Type B pancreatic cell (in vitro differentiated cells): ENCODE measurements at regions not wholly inside any gene's neighbourhood (a gene's known extent, or its start where the extent isn't known, plus 50 kb on each side); places are given as distances from the start of the nearest gene placed in this dataset.

Source experiments
- DNase-seq: peaks from one replicate; pipeline ENCODE4 v3.0.0; 2021; ENCODE audit warnings: mixed read lengths; ENCODE audit not compliant: unreplicated experiment; ENCODE audit errors: extremely low spot score
- H3K27ac Mint-ChIP-seq: 2 replicates; pipeline ENCODE4 v1.8.0; 2021; ENCODE audit warnings: mild to moderate bottlenecking, mixed read lengths
- H3K27me3 Mint-ChIP-seq: 2 replicates; pipeline ENCODE4 v1.8.0; 2021; ENCODE audit warnings: mixed read lengths
- H3K36me3 Mint-ChIP-seq: 2 replicates; pipeline ENCODE4 v1.8.0; 2021; ENCODE audit warnings: mixed read lengths
- H3K4me1 Mint-ChIP-seq: one replicate; pipeline ENCODE4 v1.8.0; 2021; ENCODE audit warnings: mixed read lengths; ENCODE audit not compliant: unreplicated experiment
- H3K4me3 Mint-ChIP-seq: 2 replicates; pipeline ENCODE4 v1.8.0; 2021; ENCODE audit warnings: mild to moderate bottlenecking, mixed read lengths
- H3K9me3 Mint-ChIP-seq: 2 replicates; pipeline ENCODE4 v1.8.0; 2021; ENCODE audit warnings: mixed read lengths
- CTCF ChIP-seq: fragments of 200-600 bp; sonication (generic); conservative IDR thresholded peaks from 2 replicates; pipeline ENCODE4 v1.5.0; 2021; ENCODE audit warnings: antibody characterized with exemption, mild to moderate bottlenecking

GRCh38 chr18:41396861-41397260, 558.2 kb upstream of the PIK3C3 start:
- H3K4me3 Mint-ChIP-seq: no peak overlapping the region
- no peak for DNase-seq

DNA sequence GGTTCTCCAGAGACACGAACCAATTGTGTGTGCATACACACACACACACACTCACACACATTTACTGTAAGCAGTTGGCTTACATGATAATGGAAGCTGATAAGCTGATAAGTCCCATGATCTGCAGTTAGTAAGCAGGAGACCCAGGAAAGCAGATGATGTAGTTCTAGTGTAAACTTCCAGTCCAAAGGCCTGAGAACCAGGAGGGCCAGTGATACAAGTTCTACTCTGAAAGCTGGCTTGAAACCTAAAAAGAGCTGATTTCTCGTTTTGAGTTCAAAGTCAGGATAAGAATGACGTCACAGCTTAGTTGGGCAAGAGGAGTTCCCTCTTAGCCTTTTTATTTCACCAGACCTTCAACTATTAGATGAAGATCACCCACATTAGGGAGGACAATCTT, 558.8 kb upstream of the PIK3C3 start:
- no peak for TF ChIP-seq CTCF
- Mint-ChIP-seq H3K27ac (no peak overlapping the region), H3K4me3 (no peak overlapping the region), H3K9me3 (no peaks in the 10 kb centered on the region), H3K36me3 (no peaks in the 10 kb centered on the region), H3K4me1 (peaks cover 7% of the 10 kb centered on the region), H3K27me3 (peaks cover 4% of the 10 kb centered on the region)
- DNase-seq: no peak

More at GRCh38 chr18:41396861-41397260, 558.2 kb upstream of the PIK3C3 start:
- no peaks in the 10 kb centered on the region for H3K9me3 Mint-ChIP-seq
- peaks cover under 1% of the 10 kb centered on the region for H3K4me1 Mint-ChIP-seq
- no peak for TF ChIP-seq CTCF
- H3K27ac Mint-ChIP-seq: no peak overlapping the region
- H3K36me3 Mint-ChIP-seq: no peaks in the 10 kb centered on the region
- no peaks in the 10 kb centered on the region for H3K27me3 Mint-ChIP-seq

DNA sequence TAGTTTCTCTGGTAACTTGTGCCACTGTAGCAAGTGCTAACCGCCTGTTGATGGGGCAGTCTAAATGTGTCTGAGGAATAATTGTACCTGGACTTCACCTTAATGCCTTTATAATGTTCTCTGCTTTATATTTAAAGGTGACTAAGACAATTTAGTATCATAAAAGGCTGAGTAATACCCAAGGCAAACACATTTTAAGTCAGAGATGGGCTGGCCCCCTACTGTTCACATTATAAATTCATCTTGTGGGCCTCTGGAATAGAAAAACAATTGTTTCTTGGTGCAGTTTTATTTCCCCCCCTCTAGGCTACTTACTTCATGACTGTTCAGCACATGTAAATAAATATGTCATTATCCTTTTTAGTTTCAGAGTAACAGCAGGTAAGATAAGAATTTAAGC, 559.3 kb upstream of the PIK3C3 start:
- Mint-ChIP-seq H3K27ac (no peak overlapping the region), H3K4me3 (no peak overlapping the region), H3K4me1 (peaks cover 9% of the 10 kb centered on the region), H3K9me3 (no peaks in the 10 kb centered on the region), H3K36me3 (no peaks in the 10 kb centered on the region), H3K27me3 (peaks cover 4% of the 10 kb centered on the region)
- no peak for DNase-seq
- TF ChIP-seq CTCF: peak; percentile 46

DNA sequence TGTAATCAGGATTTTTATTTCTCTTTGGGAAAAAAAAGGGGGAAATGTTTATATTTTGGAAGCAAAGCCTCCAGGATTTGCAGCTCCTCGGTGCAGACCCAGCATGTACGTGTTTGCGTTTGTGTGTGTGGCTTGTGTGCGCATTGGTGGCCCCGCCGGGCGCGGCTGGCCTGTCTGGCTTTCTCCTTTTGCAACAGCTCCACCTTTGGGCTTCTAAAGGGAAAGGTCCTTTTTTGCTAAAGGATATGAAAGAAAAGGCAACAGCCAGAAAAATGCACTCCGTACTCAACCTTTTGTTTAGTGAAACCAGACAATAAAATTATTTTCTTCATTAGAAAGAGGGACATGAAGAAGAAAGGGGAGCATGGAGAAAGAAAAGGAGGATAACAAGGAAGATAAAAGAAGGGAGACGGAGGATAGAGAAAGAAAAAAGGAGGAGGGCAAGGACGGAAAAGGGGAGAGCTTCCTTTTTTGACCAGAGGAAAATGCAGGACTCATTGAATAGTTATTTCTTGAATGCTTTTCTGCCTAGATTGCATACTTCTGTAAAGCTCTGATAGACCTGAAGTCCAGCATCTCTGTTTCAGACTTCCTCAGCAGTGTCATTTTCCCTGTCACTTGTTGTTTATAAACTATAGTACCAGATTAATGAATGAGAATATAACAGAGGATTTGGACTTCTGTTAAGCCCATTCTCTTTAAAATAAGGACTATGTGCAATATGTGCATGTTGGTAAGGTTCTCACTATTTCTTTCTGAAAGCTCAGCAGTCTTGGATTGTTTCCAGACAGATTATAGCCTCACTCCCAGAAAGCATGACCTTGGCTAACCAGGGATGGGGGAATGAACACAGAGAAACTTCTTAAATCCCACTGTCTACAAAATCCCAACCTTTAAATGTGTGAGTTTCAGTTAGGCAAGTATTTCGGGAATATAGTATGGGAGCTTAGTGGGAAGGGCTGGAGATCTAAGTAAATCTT, 563.1 kb upstream of the PIK3C3 start:
- Mint-ChIP-seq H3K27me3 (peaks cover 4% of the 10 kb centered on the region), H3K36me3 (no peaks in the 10 kb centered on the region)
- TF ChIP-seq CTCF: peak; percentile 83

GRCh38 chr18:41390309-41390708, 564.7 kb upstream of the PIK3C3 start:
- DNase-seq: no peak
- Mint-ChIP-seq H3K4me3 (no peak overlapping the region), H3K27ac (no peak overlapping the region), H3K9me3 (no peaks in the 10 kb centered on the region), H3K27me3 (peaks cover 4% of the 10 kb centered on the region), H3K36me3 (no peaks in the 10 kb centered on the region), H3K4me1 (peaks cover 15% of the 10 kb centered on the region)
- TF ChIP-seq CTCF: no peak

More for the DNA sequence above, 563.1 kb upstream of the PIK3C3 start:
- Mint-ChIP-seq H3K4me3 (peak overlapping the region; percentile 79), H3K9me3 (no peaks in the 10 kb centered on the region), H3K4me1 (peaks cover 15% of the 10 kb centered on the region), H3K27ac (peak overlapping the region; percentile 44)
- DNase-seq: peak; percentile 74
